H1 (cell line): ENCODE measurements at regions not wholly inside any gene's neighbourhood (a gene's known extent, or its start where the extent isn't known, plus 50 kb on each side); places are given as distances from the start of the nearest gene placed in this dataset.

ENCODE experiments used
- CTCF ChIA-PET: fragments of 300-600 bp; sonication (Branson Sonifier 250); formaldehyde crosslinking; loops from one replicate; lab custom pipeline; 2021; ENCODE audit not compliant: partially characterized antibody; lab: Charles Lee
- POLR2A ChIA-PET: fragments of 300-600 bp; sonication (Branson Sonifier 250); formaldehyde crosslinking; loops from one replicate; lab custom pipeline; 2021; ENCODE audit warnings: inconsistent platforms; ENCODE audit not compliant: partially characterized antibody; lab: Charles Lee
- DNase-seq, 2 experiments: peaks; one replicate each; pipeline versions ENCODE4 v3.0.0 to v3.0.0-alpha.2; 2010 to 2022; ENCODE audit warnings: low spot score in 2 of 2, low read depth in 1 of 2, mixed read lengths in 1 of 2
- FAIRE-seq: peaks from 2 replicates; lab custom pipeline; 2011; peaks lifted over from hg19 to GRCh38; lab: Jason Lieb, UNC
- H2AFZ ChIP-seq: 2 replicates; pipeline ENCODE4 v1.8.1; 2012; ENCODE audit warnings: low read length, inconsistent platforms
- H2AK5ac ChIP-seq: 2 replicates; pipeline ENCODE4 v1.6.1; 2013; ENCODE audit warnings: low read depth, low read length
- H2BK120ac ChIP-seq: replicated peaks from 2 replicates; pipeline ENCODE3; 2013; ENCODE audit warnings: low read depth, low read length, inconsistent platforms
- H2BK12ac ChIP-seq: 2 replicates; pipeline ENCODE4 v1.6.1; 2013; ENCODE audit warnings: low read depth, low read length
- H2BK15ac ChIP-seq: 2 replicates; pipeline ENCODE4 v1.6.1; 2013; ENCODE audit warnings: low read length
- H2BK20ac ChIP-seq: 2 replicates; pipeline ENCODE4 v1.6.1; 2013; ENCODE audit warnings: low read length
- H2BK5ac ChIP-seq: 2 replicates; pipeline ENCODE4 v1.6.1; 2013; ENCODE audit warnings: low read depth, low read length
- H3K14ac ChIP-seq: 2 replicates; pipeline ENCODE4 v1.6.1; 2013; ENCODE audit warnings: inconsistent platforms; ENCODE audit not compliant: insufficient read length
- H3K18ac ChIP-seq: 2 replicates; pipeline ENCODE4 v1.6.1; 2013; ENCODE audit warnings: low read length; ENCODE audit errors: extremely low read depth
- H3K23ac ChIP-seq: 2 replicates; pipeline ENCODE4 v1.6.1; 2013; ENCODE audit warnings: inconsistent platforms; ENCODE audit not compliant: insufficient read length
- H3K23me2 ChIP-seq: 2 replicates; pipeline ENCODE4 v1.6.1; 2013; ENCODE audit warnings: low read depth, low read length
- H3K27ac ChIP-seq: 2 replicates; pipeline ENCODE4 v1.6.1; 2011; ENCODE audit warnings: low read depth, low read length, inconsistent platforms
- H3K27me3 ChIP-seq, 4 experiments: replicated peaks in 1 of 4; 1 replicate in 1 of 4; 2 replicates in 3 of 4; pipeline versions ENCODE4 v1.6.1 to v1.8.1; 2011 to 2013; ENCODE audit warnings: low read length in 3 of 4, mild to moderate bottlenecking in 3 of 4, inconsistent platforms in 2 of 4, mixed read lengths in 2 of 4, moderate library complexity in 1 of 4; ENCODE audit not compliant: control insufficient read depth in 3 of 4, insufficient read depth in 3 of 4; ENCODE audit errors: extremely low read depth in 1 of 4
- H3K36me3 ChIP-seq, 4 experiments: 2 replicates each; pipeline versions ENCODE4 v1.6.1 to v1.8.1; 2011 to 2013; ENCODE audit warnings: mild to moderate bottlenecking in 4 of 4, low read length in 3 of 4, moderate library complexity in 2 of 4, control low read depth in 1 of 4, inconsistent platforms in 1 of 4; ENCODE audit not compliant: insufficient read depth in 4 of 4, control insufficient read depth in 2 of 4
- H3K4ac ChIP-seq: replicated peaks from 2 replicates; pipeline ENCODE3; 2013; ENCODE audit warnings: low read length, low read depth, mixed read lengths, inconsistent platforms; ENCODE audit not compliant: insufficient read length
- H3K4me1 ChIP-seq, 4 experiments: replicated peaks in 1 of 4; 1 replicate in 1 of 4; 2 replicates in 3 of 4; pipeline versions ENCODE4 v1.6.1 to v1.8.1; 2011 to 2013; ENCODE audit warnings: low read length in 3 of 4, inconsistent platforms in 2 of 4, mixed read lengths in 1 of 4; ENCODE audit not compliant: insufficient read depth in 4 of 4, control insufficient read depth in 3 of 4
- H3K4me2 ChIP-seq, 2 experiments: 2 replicates each; pipeline versions ENCODE4 v1.6.1 to v1.8.1; 2011 to 2013; ENCODE audit warnings: low read depth in 2 of 2, low read length in 2 of 2, control low read depth in 1 of 2, inconsistent platforms in 1 of 2, mild to moderate bottlenecking in 1 of 2; ENCODE audit not compliant: insufficient read depth in 1 of 2
- H3K4me3 ChIP-seq, 4 experiments: fragments of 200-600, 300-600 bp in 1 of 4; sonication (generic), shearing (Covaris generic), sonication (Bioruptor Twin) in 1 of 4; 2 replicates each; pipeline versions ENCODE4 v1.5.1 to v1.8.1; 2011 to 2016; ENCODE audit warnings: low read length in 4 of 4, low read depth in 3 of 4, control low read depth in 2 of 4, inconsistent platforms in 2 of 4, mild to moderate bottlenecking in 2 of 4, mixed read lengths in 1 of 4, moderate library complexity in 1 of 4; ENCODE audit not compliant: insufficient read depth in 2 of 4; ENCODE audit errors: extremely low read depth in 1 of 4
- H3K56ac ChIP-seq: replicated peaks from 2 replicates; pipeline ENCODE3; 2013; ENCODE audit warnings: low read depth, mild to moderate bottlenecking, mixed read lengths, low read length, inconsistent platforms; ENCODE audit not compliant: insufficient read length
- H3K79me1 ChIP-seq: 2 replicates; pipeline ENCODE4 v1.6.1; 2013; ENCODE audit warnings: low read depth, low read length, control low read depth
- H3K79me2 ChIP-seq, 2 experiments: 2 replicates each; pipeline versions ENCODE4 v1.6.1 to v1.8.1; 2012 to 2013; ENCODE audit warnings: low read length in 2 of 2, mild to moderate bottlenecking in 2 of 2, inconsistent platforms in 1 of 2; ENCODE audit not compliant: insufficient read depth in 2 of 2, control insufficient read depth in 1 of 2
- H3K9ac ChIP-seq, 4 experiments: replicated peaks in 1 of 4; 1 replicate in 1 of 4; 2 replicates in 3 of 4; pipeline versions ENCODE4 v1.6.1 to v1.8.1; 2011 to 2013; ENCODE audit warnings: low read depth in 3 of 4, low read length in 3 of 4, control low read depth in 2 of 4, mild to moderate bottlenecking in 2 of 4, moderate library complexity in 2 of 4, inconsistent platforms in 1 of 4; ENCODE audit errors: extremely low read depth in 1 of 4
- H3K9me3 ChIP-seq, 2 experiments: 2 replicates each; pipeline versions ENCODE4 v1.6.1 to v1.8.1; 2012 to 2013; ENCODE audit warnings: mild to moderate bottlenecking in 2 of 2, moderate library complexity in 2 of 2, control low read depth in 1 of 2, inconsistent platforms in 1 of 2, low read depth in 1 of 2, low read length in 1 of 2, mixed read lengths in 1 of 2; ENCODE audit not compliant: insufficient read depth in 2 of 2
- H4K20me1 ChIP-seq, 2 experiments: replicated peaks in 1 of 2; 2 replicates each; pipeline versions ENCODE3 to v1.8.1; 2011 to 2013; ENCODE audit warnings: inconsistent platforms in 2 of 2, low read length in 2 of 2, mild to moderate bottlenecking in 1 of 2; ENCODE audit not compliant: insufficient read depth in 2 of 2, control insufficient read depth in 1 of 2
- H4K5ac ChIP-seq: 2 replicates; pipeline ENCODE4 v1.6.1; 2013; ENCODE audit warnings: low read length, low read depth, mixed read lengths, inconsistent platforms; ENCODE audit not compliant: insufficient read length
- H4K8ac ChIP-seq: 2 replicates; pipeline ENCODE4 v1.8.0; 2013; ENCODE audit warnings: mild to moderate bottlenecking, moderate library complexity, low read length, inconsistent platforms; ENCODE audit not compliant: insufficient read depth; ENCODE audit errors: extremely low read depth
- H4K91ac ChIP-seq: replicated peaks from 2 replicates; pipeline ENCODE3; 2013; ENCODE audit warnings: low read length, mixed read lengths, inconsistent platforms; ENCODE audit not compliant: insufficient read length
- BCL11A ChIP-seq, 2 experiments: IDR thresholded peaks; one replicate each; pipeline ENCODE4 v1.6.1; 2011; ENCODE audit warnings: low read depth in 2 of 2, low read length in 2 of 2, mild to moderate bottlenecking in 2 of 2
- CTBP2 ChIP-seq: IDR thresholded peaks from 2 replicates; pipeline ENCODE4 v1.7.0; 2011; ENCODE audit warnings: borderline replicate concordance, mild to moderate bottlenecking, moderate library complexity, mixed read lengths, low read length; ENCODE audit not compliant: insufficient read depth, insufficient read length
- RNF2 ChIP-seq: fragments of 200-900, 300-1000 bp; sonication (generic); IDR thresholded peaks from 2 replicates; pipeline ENCODE4 v1.7.1; 2016; ENCODE audit warnings: borderline replicate concordance, low read depth, mild to moderate bottlenecking, antibody characterized with exemption, low read length; ENCODE audit not compliant: poor library complexity, severe bottlenecking; ENCODE audit errors: missing control alignments
- WGBS, 2 experiments: shearing (Covaris generic) in 1 of 2; methylation state at CpG; one replicate each; pipeline versions ENCODE4 v1.1.6 to v1.1.7; 2013 to 2015; ENCODE audit warnings: low lambda C conversion rate in 2 of 2, mixed read lengths in 2 of 2, inconsistent platforms in 1 of 2, low coverage in 1 of 2, missing lambda C conversion rate in 1 of 2; ENCODE audit not compliant: insufficient replicate concordance in 2 of 2, insufficient coverage in 1 of 2, insufficient read length in 1 of 2; ENCODE audit errors: extremely low coverage in 1 of 2, missing lambda C conversion rate in 1 of 2; 5-methylcytosine and 5-hydroxymethylcytosine counted together

DNA sequence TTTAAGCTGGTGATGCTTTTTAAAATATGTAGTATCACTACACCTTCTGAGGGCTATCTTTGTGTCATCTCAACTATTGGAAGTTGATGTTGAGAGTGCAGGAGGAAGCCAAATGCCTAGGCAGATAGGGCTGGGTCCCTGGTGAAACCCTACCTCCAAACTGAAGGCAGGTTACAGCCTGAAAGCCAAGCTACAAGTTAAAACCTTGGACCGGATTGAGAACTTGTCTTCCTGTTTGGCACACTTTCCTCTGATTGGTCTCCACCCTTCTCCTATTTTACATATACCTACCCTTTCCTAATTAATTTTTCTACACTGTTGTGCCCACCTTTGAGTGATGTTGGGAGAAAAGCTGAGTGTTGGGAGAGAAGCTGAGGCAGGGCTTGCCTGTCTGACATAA lies 287.8 kb upstream of the CNTN5 start:
- H3K14ac ChIP-seq, result no peak overlapping the region
- H3K4me1 ChIP-seq, result no peaks in the 10 kb centered on the region
- no peaks in the 10 kb centered on the region for H3K27me3 ChIP-seq
- FAIRE-seq (no peak), DNase-seq (no peak)
- H2AK5ac ChIP-seq, result no peak overlapping the region
- no peak overlapping the region for H2BK15ac ChIP-seq
- H2BK120ac ChIP-seq, result no peak overlapping the region
- no peak overlapping the region for H3K9ac ChIP-seq
- CTCF ChIA-PET, result no interaction called here
- H3K79me1 ChIP-seq, result no peaks in the 10 kb centered on the region
- H3K23ac ChIP-seq, result no peak overlapping the region
- no peaks in the 10 kb centered on the region for H3K79me2 ChIP-seq
- H2BK12ac ChIP-seq, result no peak overlapping the region
- no peaks in the 10 kb centered on the region for H3K9me3 ChIP-seq
- H4K20me1 ChIP-seq, result no peaks in the 10 kb centered on the region
- no peaks in the 10 kb centered on the region for H3K23me2 ChIP-seq
- H3K4ac ChIP-seq, result no peak overlapping the region
- 95% methylated on average over 1 of the region's 1 CpG; no CpG with 5 or more reads in 1 of the 2 experiments for WGBS, 2 experiments
- no peak overlapping the region for H3K56ac ChIP-seq
- no peak overlapping the region for H4K91ac ChIP-seq
- POLR2A ChIA-PET, result no interaction called here
- no peak for TF ChIP-seq BCL11A (IDR thresholded peaks at IDR 0.05; ENCODE audit: low read depth in 2 of 2, low read length in 2 of 2)
- no peak for TF ChIP-seq RNF2
- no peak for TF ChIP-seq CTBP2
- no peak overlapping the region for H2BK5ac ChIP-seq
- H3K4me3 ChIP-seq, result no peak overlapping the region
- H2BK20ac ChIP-seq, result no peak overlapping the region
- H4K8ac ChIP-seq, result no peak overlapping the region
- no peak overlapping the region for H3K27ac ChIP-seq
- no peak overlapping the region for H3K4me2 ChIP-seq
- no peaks in the 10 kb centered on the region for H3K36me3 ChIP-seq
- no peak overlapping the region for H3K18ac ChIP-seq
- H2AFZ ChIP-seq, result no peak overlapping the region
- no peak overlapping the region for H4K5ac ChIP-seq
